GM18867 (cell line): ENCODE measurements at regions not wholly inside any gene's neighbourhood (a gene's known extent, or its start where the extent isn't known, plus 50 kb on each side); places are given as distances from the start of the nearest gene placed in this dataset.
"Not testable (repeated sequence)": the region's sequence is repeated elsewhere in the genome, so short reads cannot be mapped to it uniquely, and the experiment has no call there.

Experiments used
- ATAC-seq: cut with Tn5 transposase; IDR thresholded peaks from one replicate; pipeline ENCODE4 v1.9.1; 2021; ENCODE audit warnings: mild to moderate bottlenecking, moderate library complexity; ENCODE audit not compliant: unreplicated experiment

- no peak for ATAC-seq
Observed at GRCh38 chr17:68782789-68783188, 172.4 kb downstream of the ABCA8 start.

DNA sequence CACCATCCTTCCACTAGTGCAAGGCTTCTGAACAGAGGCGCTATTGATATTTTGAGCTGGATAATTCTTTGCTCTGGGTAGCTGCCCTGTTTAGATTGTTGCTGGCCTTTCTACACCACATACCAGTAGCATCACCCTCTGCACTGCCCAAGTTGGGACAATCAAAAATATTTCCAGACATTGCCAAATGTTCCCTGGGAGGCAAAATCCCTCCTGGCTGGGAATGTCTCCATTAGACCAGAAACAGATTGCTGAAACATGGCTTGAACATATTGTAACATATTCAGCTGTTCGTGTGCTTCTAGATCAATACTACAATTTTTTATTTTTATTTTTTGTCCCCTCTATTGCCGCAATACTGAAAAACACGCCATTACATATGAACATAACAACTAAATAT lies 174.6 kb downstream of the ABCA8 start:
- no peak for ATAC-seq

DNA sequence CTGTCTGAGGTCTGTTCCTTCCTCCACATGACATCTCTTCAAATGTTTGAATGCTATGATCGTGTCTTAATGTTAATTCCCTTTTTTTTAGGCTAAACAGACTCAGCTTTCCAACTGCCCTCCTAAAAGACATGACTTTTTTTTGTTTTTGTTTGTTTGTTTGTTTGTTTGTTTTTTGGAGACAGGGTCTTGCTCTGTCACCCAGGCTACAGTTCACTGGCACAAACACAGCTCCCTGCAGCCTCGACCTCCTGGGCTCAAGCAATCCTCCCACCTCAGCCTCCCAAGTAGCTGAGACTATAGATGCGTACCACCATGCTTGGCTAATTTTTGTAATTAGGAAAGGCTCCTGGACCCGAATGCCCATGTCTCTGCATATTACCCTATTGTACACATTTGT lies 176.5 kb downstream of the ABCA8 start:
- no peak for ATAC-seq

- no peak for ATAC-seq
Observed at GRCh38 chr17:68777856-68778694, 176.9 kb upstream of the FAM20A start.

GRCh38 chr17:68777243-68777855 lies 176.2 kb upstream of the FAM20A start:
- no peak for ATAC-seq

DNA sequence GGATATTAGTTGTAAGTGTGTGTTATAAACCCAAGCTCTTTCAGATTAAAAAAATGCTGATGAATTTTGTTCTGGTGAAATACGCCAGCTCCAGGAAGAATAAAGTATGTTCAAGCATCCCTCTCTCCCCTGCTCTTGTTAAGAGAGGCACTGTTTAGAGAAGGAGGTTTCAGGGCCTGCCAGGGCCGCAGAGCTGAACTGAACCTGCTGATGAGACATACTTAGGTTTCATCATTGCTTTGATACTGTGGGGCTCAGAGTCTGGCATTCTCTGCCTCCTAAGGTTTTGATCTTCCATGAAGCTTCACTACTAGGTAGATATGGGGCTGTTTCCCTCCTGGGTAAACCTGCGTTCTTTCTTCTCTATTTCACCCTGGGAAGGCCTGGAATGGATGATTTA lies 175.3 kb upstream of the FAM20A start:
- ATAC-seq, result no peak

DNA sequence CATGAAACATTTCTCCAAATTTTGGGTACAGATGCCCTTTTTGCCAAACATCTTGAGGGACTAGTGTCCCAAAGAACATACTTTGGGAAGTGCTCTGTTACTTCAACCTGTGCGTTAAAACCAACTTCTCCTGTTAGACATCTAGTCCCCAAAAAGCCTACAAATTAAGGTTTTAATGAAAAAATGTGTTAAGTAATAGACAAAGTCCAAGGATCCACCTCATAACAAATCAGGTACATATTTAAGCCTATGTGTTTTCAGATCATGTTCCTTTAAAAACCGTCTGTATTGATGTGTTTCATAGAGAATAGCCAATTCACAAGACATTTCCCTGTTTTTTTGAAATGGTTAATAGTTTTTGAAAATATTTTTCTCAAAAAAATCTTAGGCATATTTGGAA lies 174.8 kb upstream of the FAM20A start:
- ATAC-seq, result no peak

GRCh38 chr17:68775318-68775717 lies 174.2 kb upstream of the FAM20A start:
- no peak for ATAC-seq

GRCh38 chr17:68771867-68772515 lies 170.8 kb upstream of the FAM20A start:
- peak; percentile 68 for ATAC-seq

GRCh38 chr17:68768804-68769203 lies 167.6 kb upstream of the FAM20A start:
- no peak for ATAC-seq

GRCh38 chr17:68766640-68767039 lies 165.5 kb upstream of the FAM20A start:
- no peak for ATAC-seq

- ATAC-seq, result no peak
Observed at GRCh38 chr17:68763562-68763961, 162.4 kb upstream of the FAM20A start.

DNA sequence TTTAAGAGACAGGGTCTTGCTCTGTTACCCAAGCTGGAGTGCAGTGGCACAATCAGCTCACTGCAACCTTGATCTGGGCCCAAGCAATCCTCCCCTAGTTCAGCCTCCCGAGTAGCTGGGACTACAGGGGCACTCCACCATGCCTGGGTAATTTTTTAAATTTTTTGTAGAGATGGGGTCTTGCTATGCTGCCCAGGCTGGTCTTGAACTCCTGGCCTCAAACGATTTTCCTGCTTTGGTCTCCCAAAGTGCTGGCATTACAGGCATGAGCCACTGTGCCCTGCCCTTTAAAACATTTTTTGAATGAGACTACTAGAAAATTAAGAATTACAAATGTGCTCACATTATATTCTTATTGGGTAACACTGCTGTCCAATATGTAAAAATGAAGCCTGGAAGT lies 161.7 kb upstream of the FAM20A start:
- ATAC-seq, result no peak

DNA sequence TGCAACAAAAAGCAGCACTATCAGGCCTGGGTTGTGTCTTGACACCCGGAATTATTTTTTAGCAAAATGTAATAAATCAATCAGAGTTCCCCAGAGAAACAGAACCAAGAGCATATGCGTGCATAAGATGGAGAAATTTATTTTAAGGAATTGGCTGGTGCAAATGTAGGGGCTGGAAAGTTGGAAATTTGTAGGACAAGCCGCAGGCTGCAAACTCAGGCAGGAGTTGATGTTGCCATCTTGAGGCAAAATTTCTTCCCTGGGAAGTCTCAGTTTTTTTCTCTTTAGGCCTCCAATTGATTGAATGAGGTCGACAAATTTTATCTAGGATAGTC lies 158.9 kb upstream of the FAM20A start:
- no peak for ATAC-seq

DNA sequence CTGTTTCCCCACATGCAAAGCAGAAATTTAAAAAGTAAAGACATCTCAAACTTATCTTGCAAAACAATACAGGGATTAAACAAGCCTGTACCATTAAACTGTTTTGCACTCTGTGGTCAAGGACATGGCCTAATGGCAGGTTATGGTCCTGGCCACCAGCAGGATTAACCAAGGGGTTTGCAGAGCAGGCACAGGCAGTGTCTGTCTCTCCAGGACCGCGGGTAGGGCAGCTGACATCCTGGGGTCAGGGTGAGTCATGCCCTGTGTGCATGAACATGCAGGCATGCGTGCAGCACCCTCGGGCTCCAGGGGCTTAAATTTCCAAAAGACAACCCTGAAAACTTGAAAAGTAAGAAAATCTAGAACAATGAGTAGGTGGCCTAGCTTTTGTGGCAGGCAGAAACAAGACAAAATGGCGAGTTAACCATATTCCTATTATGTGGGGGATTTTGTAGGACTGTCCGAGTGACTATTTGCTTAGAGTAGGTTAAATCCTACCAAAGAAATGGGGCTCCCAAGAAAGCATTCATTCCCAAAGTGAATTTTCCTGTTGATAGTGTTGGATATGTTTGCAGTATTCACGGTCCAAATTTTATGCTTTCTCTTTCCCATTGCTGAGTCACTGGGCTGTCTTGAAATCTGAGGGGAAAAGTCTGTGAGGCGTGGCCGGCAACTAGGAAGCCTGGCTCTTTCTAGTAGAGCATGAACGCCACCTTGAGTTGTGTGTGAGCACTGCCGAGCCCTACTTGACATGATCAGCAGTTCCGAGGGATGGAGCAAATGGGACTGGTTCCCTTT lies 158.4 kb upstream of the FAM20A start:
- peak; percentile 86 for ATAC-seq

GRCh38 chr17:68759002-68759342 lies 157.8 kb upstream of the FAM20A start:
- no peak for ATAC-seq

DNA sequence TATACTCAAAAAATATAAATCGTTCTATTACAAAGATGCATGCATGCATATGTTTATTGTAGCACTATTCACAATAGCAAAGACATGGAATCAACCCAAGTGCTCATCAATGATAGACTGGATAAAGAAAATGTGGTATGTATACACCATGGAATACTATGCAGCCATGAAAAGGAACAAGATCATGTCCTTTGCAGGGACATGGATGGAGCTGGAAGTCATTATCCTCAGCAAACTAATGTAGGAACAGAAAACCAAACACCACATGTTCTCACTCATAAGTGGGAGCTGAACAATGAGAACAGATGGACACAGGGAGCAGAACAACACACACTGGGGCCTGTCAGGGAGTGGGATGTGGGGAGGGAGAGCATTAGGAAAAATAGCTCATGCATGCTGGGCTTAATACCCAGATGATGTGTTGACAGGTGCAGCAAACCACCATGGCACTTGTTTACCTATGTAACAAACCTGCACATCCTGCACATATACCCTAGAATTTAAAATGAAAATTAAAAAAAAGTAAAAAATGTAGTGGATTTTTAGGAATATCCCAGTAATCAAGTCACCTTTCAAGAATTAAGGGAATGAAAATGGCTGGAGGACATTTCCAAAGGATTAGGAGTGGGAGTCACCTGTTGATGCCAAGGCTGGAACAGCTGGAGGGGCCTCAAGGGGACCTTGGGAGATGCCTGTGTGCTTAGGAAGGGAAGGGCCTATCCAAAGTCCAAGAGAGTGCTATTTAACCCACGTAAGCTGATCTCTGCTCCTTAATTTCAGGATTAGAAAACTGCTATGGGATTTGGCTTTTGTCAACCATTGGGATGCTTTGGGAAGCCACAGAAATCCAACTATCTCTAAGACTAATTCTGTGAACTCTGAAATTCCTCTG lies 156.9 kb upstream of the FAM20A start:
- not testable (repeated sequence) for ATAC-seq

- ATAC-seq, result no peak
Observed at GRCh38 chr17:68753985-68754769, 153.0 kb upstream of the FAM20A start.

DNA sequence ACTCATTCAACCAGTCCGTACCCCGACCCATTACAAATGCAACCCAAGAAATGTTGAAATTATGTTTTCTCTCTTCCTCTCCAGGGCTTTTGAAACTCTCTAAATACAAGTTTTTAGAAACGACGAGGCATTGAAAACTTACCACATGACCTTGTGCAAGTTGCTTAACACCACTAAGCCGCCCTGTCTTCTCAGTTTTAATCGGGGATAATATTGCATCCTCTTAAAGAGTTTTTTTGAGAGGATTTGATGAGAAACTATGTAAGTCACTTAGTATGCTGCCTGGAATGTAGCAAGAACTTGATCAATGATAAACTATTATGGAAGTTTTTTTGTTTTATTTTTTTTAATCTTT lies 149.0 kb upstream of the FAM20A start:
- ATAC-seq, result no peak
